HepG2 (cell line): ENCODE measurements at regions not wholly inside any gene's neighbourhood (a gene's known extent, or its start where the extent isn't known, plus 50 kb on each side); places are given as distances from the start of the nearest gene placed in this dataset.
"Not testable (repeated sequence)": the region's sequence is repeated elsewhere in the genome, so short reads cannot be mapped to it uniquely, and the experiment has no call there.

Source experiments
- ATAC-seq: fragments of 200-7000 bp; cut with Tn5 transposase; 3 replicates; pipeline ENCODE4 v1.9.1; 2020; ENCODE audit warnings: mild to moderate bottlenecking, moderate library complexity
- BruUV-seq: library from RNA; stranded (reverse); fragments of 400-500 nt; replicated peaks from 2 replicates; lab custom pipeline; 2021; lab: Mats Ljungman, UMichigan
- CTCF ChIA-PET: fragments of 300-600 bp; formaldehyde crosslinking; extraction: SDS; loops from one replicate; lab custom pipeline; 2021; ENCODE audit warnings: low total read pairs, inconsistent platforms, low intra/inter-chr PET ratio; lab: Yijun Ruan, JAX
- POLR2A ChIA-PET: fragments of 350-600 bp; sonication (Branson Sonifier 250); formaldehyde crosslinking; loops from one replicate; lab custom pipeline; 2020; ENCODE audit warnings: antibody characterized with exemption, inconsistent platforms; lab: Yijun Ruan, JAX
- DNase-seq: peaks from one replicate; pipeline ENCODE4 v3.0.0-alpha.2; 2015; ENCODE audit warnings: low spot score
- FAIRE-seq: peaks from 3 replicates; lab custom pipeline; 2011; peaks lifted over from hg19 to GRCh38; lab: Jason Lieb, UNC
- H2AFZ ChIP-seq: one replicate; pipeline ENCODE4 v1.6.1; 2011; ENCODE audit warnings: low read length, inconsistent platforms
- H3K27ac ChIP-seq: fragments of 300-600 bp; 3 replicates; pipeline ENCODE4 v1.8.0; 2011; ENCODE audit warnings: mixed run types, mild to moderate bottlenecking, mixed read lengths, low read length, inconsistent platforms; ENCODE audit not compliant: insufficient read depth; ENCODE audit errors: extremely low read length
- H3K27me3 ChIP-seq, 2 experiments: fragments of 200-600 bp in 1 of 2; 2 replicates in 1 of 2; 3 replicates in 1 of 2; pipeline versions ENCODE4 v1.6.0 to v1.8.0; 2011; ENCODE audit warnings: low read length in 2 of 2, mild to moderate bottlenecking in 2 of 2, moderate library complexity in 2 of 2, inconsistent platforms in 1 of 2; ENCODE audit not compliant: insufficient read depth in 2 of 2, control insufficient read depth in 1 of 2
- H3K36me3 ChIP-seq, 2 experiments: fragments of 200-600 bp in 1 of 2; replicated peaks in 1 of 2; 2 replicates in 1 of 2; 3 replicates in 1 of 2; pipeline versions ENCODE4 v1.5.1 to v1.8.0; 2011; ENCODE audit warnings: low read length in 2 of 2, inconsistent platforms in 1 of 2; ENCODE audit not compliant: insufficient read depth in 2 of 2, control insufficient read depth in 1 of 2
- H3K4me1 ChIP-seq: 2 replicates; pipeline ENCODE4 v1.5.1; 2012; ENCODE audit warnings: low read length, inconsistent platforms; ENCODE audit not compliant: insufficient read depth
- H3K4me2 ChIP-seq: 2 replicates; pipeline ENCODE4 v1.6.0; 2011; ENCODE audit warnings: low read depth, low read length, inconsistent platforms
- H3K4me3 ChIP-seq, 3 experiments: fragments of 200-600 bp in 1 of 3; sonication (generic), shearing (Covaris generic) in 1 of 3; replicated peaks in 1 of 3; 2 replicates each; pipeline ENCODE4 v1.5.1; 2011 to 2016; ENCODE audit warnings: low read length in 3 of 3, inconsistent platforms in 2 of 3, low read depth in 2 of 3, mild to moderate bottlenecking in 2 of 3, control low read depth in 1 of 3, mixed read lengths in 1 of 3; ENCODE audit not compliant: insufficient read depth in 1 of 3
- H3K79me2 ChIP-seq: one replicate; pipeline ENCODE4 v1.6.1; 2011; ENCODE audit warnings: low read length, inconsistent platforms; ENCODE audit not compliant: insufficient read depth
- H3K9ac ChIP-seq: 2 replicates; pipeline ENCODE4 v1.6.0; 2011; ENCODE audit warnings: mild to moderate bottlenecking, low read depth, low read length, inconsistent platforms; ENCODE audit not compliant: insufficient read depth
- H3K9me3 ChIP-seq: 2 replicates; pipeline ENCODE4 v1.5.1; 2012; ENCODE audit warnings: mild to moderate bottlenecking, low read length
- H4K20me1 ChIP-seq: 2 replicates; pipeline ENCODE4 v1.6.0; 2011; ENCODE audit warnings: inconsistent platforms, mild to moderate bottlenecking, low read length, moderate library complexity; ENCODE audit not compliant: insufficient read depth
- WGBS: methylation state at CpG from one replicate; pipeline ENCODE4 v1.1.6; 2017; ENCODE audit warnings: low lambda C conversion rate; 5-methylcytosine and 5-hydroxymethylcytosine counted together
- in situ Hi-C: cut with HindIII; loops from 2 replicates; pipeline ENCODE4 v1.10.0; 2017; ENCODE audit warnings: low pct_unique_long_range_greater_than_20kb; ENCODE audit not compliant: extremely low pct_ligation_motif_present
- intact Hi-C: fragments of 100-400 bp; cut with micrococcal nuclease; formaldehyde crosslinking; loops from one replicate; pipeline ENCODE4 v1.10.0; 2022; ENCODE audit not compliant: unreplicated experiment

- H3K4me1 ChIP-seq, DNase-seq, H3K9me3 ChIP-seq, H3K9ac ChIP-seq, H4K20me1 ChIP-seq, BruUV-seq, CTCF ChIA-PET, H3K79me2 ChIP-seq, H3K4me2 ChIP-seq, H3K27me3 ChIP-seq, POLR2A ChIA-PET, intact Hi-C loops, in situ Hi-C loops, H2AFZ ChIP-seq, H3K27ac ChIP-seq, H3K36me3 ChIP-seq, H3K4me3 ChIP-seq: not testable (repeated sequence)
- WGBS, result 0% methylated on average over 1 of the region's 3 CpGs
- ATAC-seq (peak; percentile 93), FAIRE-seq (peak; percentile 83)
Measured at GRCh38 chr2:109976319-109976718, 77.8 kb downstream of the LIMS3 start.

GRCh38 chr2:109980754-109981153 is 82.3 kb downstream of the LIMS3 start:
- H3K9ac ChIP-seq, in situ Hi-C loops, H3K27me3 ChIP-seq, H3K9me3 ChIP-seq, H3K4me3 ChIP-seq, intact Hi-C loops, POLR2A ChIA-PET, H3K4me2 ChIP-seq, H3K4me1 ChIP-seq, BruUV-seq, DNase-seq, H2AFZ ChIP-seq, H3K36me3 ChIP-seq, H3K79me2 ChIP-seq, H4K20me1 ChIP-seq, H3K27ac ChIP-seq, CTCF ChIA-PET: not testable (repeated sequence)
- FAIRE-seq, result peak; percentile 96
- 0% methylated on average over 1 of the region's 4 CpGs for WGBS
- ATAC-seq, result peak; percentile 53

- POLR2A ChIA-PET, H3K4me1 ChIP-seq, H3K79me2 ChIP-seq, DNase-seq, H2AFZ ChIP-seq, H3K9me3 ChIP-seq, CTCF ChIA-PET, BruUV-seq, H3K4me2 ChIP-seq, FAIRE-seq, intact Hi-C loops, H3K9ac ChIP-seq, H3K27me3 ChIP-seq, in situ Hi-C loops, H4K20me1 ChIP-seq, H3K27ac ChIP-seq, H3K4me3 ChIP-seq, H3K36me3 ChIP-seq: not testable (repeated sequence)
- no CpG with 5 or more reads among the region's 43 CpGs for WGBS
- peak; percentile 4 for ATAC-seq
Measured at GRCh38 chr2:109986389-109987088, 88.1 kb downstream of the LIMS3 start.

- intact Hi-C loops, H3K9me3 ChIP-seq, H3K4me1 ChIP-seq, BruUV-seq, H3K27ac ChIP-seq, FAIRE-seq, H3K4me3 ChIP-seq, H4K20me1 ChIP-seq, in situ Hi-C loops, CTCF ChIA-PET, H2AFZ ChIP-seq, POLR2A ChIA-PET, H3K4me2 ChIP-seq, H3K9ac ChIP-seq, H3K27me3 ChIP-seq, H3K36me3 ChIP-seq, H3K79me2 ChIP-seq, DNase-seq: not testable (repeated sequence)
- no CpG with 5 or more reads among the region's 22 CpGs for WGBS
- peak; percentile 10; the same call in 2 of the 3 replicates for ATAC-seq
Measured at GRCh38 chr2:109987089-109987420, 88.6 kb downstream of the LIMS3 start.
